Embryonic facial prominence (tissue), 1 donor: ENCODE measurements at regions not wholly inside any gene's neighbourhood (a gene's known extent, or its start where the extent isn't known, plus 50 kb on each side); places are given as distances from the start of the nearest gene placed in this dataset.
"Not testable (repeated sequence)": the region's sequence is repeated elsewhere in the genome, so short reads cannot be mapped to it uniquely, and the experiment has no call there.

Experiments
- DNase-seq: peaks from one replicate; pipeline ENCODE4 v3.0.0-alpha.2; 2016; ENCODE audit errors: extremely low spot score

GRCh38 chr7:68082066-68082960 lies 1085.7 kb downstream of the TYW1 start:
- not testable (repeated sequence) for DNase-seq

- not testable (repeated sequence) for DNase-seq
These were observed 1086.5 kb downstream of the TYW1 start for GRCh38 chr7:68082961-68083657.

GRCh38 chr7:68087401-68087800 lies 1090.8 kb downstream of the TYW1 start:
- no peak for DNase-seq

GRCh38 chr7:68088879-68089278 lies 1092.2 kb downstream of the TYW1 start:
- DNase-seq, result no peak

GRCh38 chr7:68090256-68090655 lies 1093.6 kb downstream of the TYW1 start:
- DNase-seq, result not testable (repeated sequence)

GRCh38 chr7:68103319-68103718 lies 1106.7 kb downstream of the TYW1 start:
- DNase-seq, result no peak

- DNase-seq, result no peak
These were observed 1110.6 kb downstream of the TYW1 start for GRCh38 chr7:68107261-68107660.

GRCh38 chr7:68107968-68108367 lies 1111.3 kb downstream of the TYW1 start:
- DNase-seq, result no peak

GRCh38 chr7:68109299-68109698 lies 1112.7 kb downstream of the TYW1 start:
- no peak for DNase-seq

GRCh38 chr7:68119411-68119810 lies 1122.8 kb downstream of the TYW1 start:
- DNase-seq, result no peak

- DNase-seq, result no peak
These were observed 1124.4 kb downstream of the TYW1 start for GRCh38 chr7:68121056-68121455.

GRCh38 chr7:68121655-68122054 lies 1125.0 kb downstream of the TYW1 start:
- no peak for DNase-seq

- DNase-seq, result no peak
These were observed 1126.2 kb downstream of the TYW1 start for GRCh38 chr7:68122801-68123200.

GRCh38 chr7:68125168-68125567 lies 1128.5 kb downstream of the TYW1 start:
- DNase-seq, result no peak

GRCh38 chr7:68133045-68133444 lies 1136.4 kb downstream of the TYW1 start:
- no peak for DNase-seq

GRCh38 chr7:68143345-68143744 lies 1146.7 kb downstream of the TYW1 start:
- no peak for DNase-seq

- DNase-seq, result no peak
These were observed 1150.3 kb downstream of the TYW1 start for GRCh38 chr7:68146983-68147382.

- no peak for DNase-seq
These were observed 1151.1 kb downstream of the TYW1 start for GRCh38 chr7:68147614-68148238.

GRCh38 chr7:68148440-68148839 lies 1151.8 kb downstream of the TYW1 start:
- no peak for DNase-seq

- no peak for DNase-seq
These were observed 1155.6 kb downstream of the TYW1 start for GRCh38 chr7:68152205-68152604.

GRCh38 chr7:68155676-68156075 lies 1159.0 kb downstream of the TYW1 start:
- no peak for DNase-seq

- no peak for DNase-seq
These were observed 1162.2 kb downstream of the TYW1 start for GRCh38 chr7:68158686-68159295.
